ENCODE measurements at regions not wholly inside any gene's neighbourhood (a gene's known extent, or its start where the extent isn't known, plus 50 kb on each side); places are given as distances from the start of the nearest gene placed in this dataset.

GRCh38 chr3:187856555-187856954 is 111.3 kb upstream of the BCL6 start:
- no peak for TF ChIP-seq CTCF (IDR thresholded peaks at IDR 0.05 in 8 of 11, conservative IDR thresholded peaks at IDR 0.05 in 3 of 11)
- no peak for TF ChIP-seq POLR2A (IDR thresholded peaks at IDR 0.05)

Measured in spleen (tissue), 7 donors.